Endometrium (tissue), 2 donors: ENCODE measurements at regions not wholly inside any gene's neighbourhood (a gene's known extent, or its start where the extent isn't known, plus 50 kb on each side); places are given as distances from the start of the nearest gene placed in this dataset.
"Not testable (repeated sequence)": the region's sequence is repeated elsewhere in the genome, so short reads cannot be mapped to it uniquely, and the experiment has no call there.

Experiments used
- FAIRE-seq: peaks from 2 replicates; lab custom pipeline; 2012; peaks lifted over from hg19 to GRCh38; lab: Jason Lieb, UNC
- donor health status: control.
- donor health status: control.

GRCh38 chr4:10811991-10812390, 127.4 kb upstream of the CLNK start:
- FAIRE-seq = no peak

GRCh38 chr4:10810411-10810810, 125.8 kb upstream of the CLNK start:
- no peak for FAIRE-seq

- FAIRE-seq = no peak
Observed at GRCh38 chr4:10809905-10810304, 125.3 kb upstream of the CLNK start.

- no peak for FAIRE-seq
Observed at GRCh38 chr4:10808591-10808990, 124.0 kb upstream of the CLNK start.

- FAIRE-seq = no peak
Observed at GRCh38 chr4:10806953-10807645, 122.5 kb upstream of the CLNK start.

GRCh38 chr4:10803713-10804343, 119.3 kb upstream of the CLNK start:
- FAIRE-seq = no peak

- FAIRE-seq = no peak
Observed at GRCh38 chr4:10787365-10787764, 102.8 kb upstream of the CLNK start.

- no peak for FAIRE-seq
Observed at GRCh38 chr4:10784621-10785020, 100.1 kb upstream of the CLNK start.

- no peak for FAIRE-seq
Observed at GRCh38 chr4:10783351-10783750, 98.8 kb upstream of the CLNK start.

GRCh38 chr4:10781805-10782204, 97.2 kb upstream of the CLNK start:
- no peak for FAIRE-seq

GRCh38 chr4:10780803-10781202, 96.2 kb upstream of the CLNK start:
- not testable (repeated sequence) for FAIRE-seq

- FAIRE-seq = peak; percentile 80
Observed at GRCh38 chr4:10775132-10775531, 90.6 kb upstream of the CLNK start.

- no peak for FAIRE-seq
Observed at GRCh38 chr4:10773656-10774055, 89.1 kb upstream of the CLNK start.

- no peak for FAIRE-seq
Observed at GRCh38 chr4:10773010-10773409, 88.4 kb upstream of the CLNK start.

- no peak for FAIRE-seq
Observed at GRCh38 chr4:10765386-10765785, 80.8 kb upstream of the CLNK start.

GRCh38 chr4:10762561-10762960, 78.0 kb upstream of the CLNK start:
- FAIRE-seq = no peak

- FAIRE-seq = no peak
Observed at GRCh38 chr4:10761903-10762302, 77.3 kb upstream of the CLNK start.

GRCh38 chr4:10760086-10760485, 75.5 kb upstream of the CLNK start:
- FAIRE-seq = no peak

GRCh38 chr4:10758906-10759305, 74.3 kb upstream of the CLNK start:
- FAIRE-seq = no peak

- no peak for FAIRE-seq
Observed at GRCh38 chr4:10753856-10754402, 69.4 kb upstream of the CLNK start.

- no peak for FAIRE-seq
Observed at GRCh38 chr4:10753336-10753735, 68.8 kb upstream of the CLNK start.

GRCh38 chr4:10750714-10751113, 66.1 kb upstream of the CLNK start:
- no peak for FAIRE-seq

GRCh38 chr4:10747186-10747585, 62.6 kb upstream of the CLNK start:
- FAIRE-seq = no peak
